ENCODE measurements at regions not wholly inside any gene's neighbourhood (a gene's known extent, or its start where the extent isn't known, plus 50 kb on each side); places are given as distances from the start of the nearest gene placed in this dataset.
"Not testable (repeated sequence)": the region's sequence is repeated elsewhere in the genome, so short reads cannot be mapped to it uniquely, and the experiment has no call there.

- no peak for DNase-seq (ENCODE audit: low read depth in 2 of 2)
Observed at GRCh38 chr3:187997946-187998561, 155.9 kb upstream of the LPP start.

GRCh38 chr3:187998611-187999010 is 155.3 kb upstream of the LPP start:
- no peak for DNase-seq (ENCODE audit: low read depth in 2 of 2)

- no peak for DNase-seq (ENCODE audit: low read depth in 2 of 2)
Observed at GRCh38 chr3:187999821-188000220, 154.1 kb upstream of the LPP start.

GRCh38 chr3:188000361-188000861 is 153.5 kb upstream of the LPP start:
- no peak for DNase-seq (ENCODE audit: low read depth in 2 of 2)

- DNase-seq (ENCODE audit: low read depth in 2 of 2): no peak
Observed at GRCh38 chr3:188001093-188001492, 152.9 kb upstream of the LPP start.

GRCh38 chr3:188001926-188002325 is 152.0 kb upstream of the LPP start:
- no peak for DNase-seq (ENCODE audit: low read depth in 2 of 2)

- no peak for DNase-seq (ENCODE audit: low read depth in 2 of 2)
Observed at GRCh38 chr3:188002626-188003138, 151.3 kb upstream of the LPP start.

- DNase-seq (ENCODE audit: low read depth in 2 of 2): no peak
Observed at GRCh38 chr3:188003188-188004171, 150.5 kb upstream of the LPP start.

- DNase-seq (ENCODE audit: low read depth in 2 of 2): no peak
Observed at GRCh38 chr3:188006726-188007393, 147.1 kb upstream of the LPP start.

- no peak for DNase-seq (ENCODE audit: low read depth in 2 of 2)
Observed at GRCh38 chr3:188007897-188008296, 146.1 kb upstream of the LPP start.

GRCh38 chr3:188008582-188009213 is 145.3 kb upstream of the LPP start:
- no peak for DNase-seq (ENCODE audit: low read depth in 2 of 2)

GRCh38 chr3:188010478-188010877 is 143.5 kb upstream of the LPP start:
- no peak for DNase-seq (ENCODE audit: low read depth in 2 of 2)

- DNase-seq (ENCODE audit: low read depth in 2 of 2): no peak
Observed at GRCh38 chr3:188019727-188020126, 134.2 kb upstream of the LPP start.

- DNase-seq (ENCODE audit: low read depth in 2 of 2): no peak
Observed at GRCh38 chr3:188021041-188021440, 132.9 kb upstream of the LPP start.

- no peak for DNase-seq (ENCODE audit: low read depth in 2 of 2)
Observed at GRCh38 chr3:188021502-188022040, 132.4 kb upstream of the LPP start.

GRCh38 chr3:188022902-188023301 is 131.1 kb upstream of the LPP start:
- DNase-seq (ENCODE audit: low read depth in 2 of 2): not testable (repeated sequence)

GRCh38 chr3:188025555-188025954 is 128.4 kb upstream of the LPP start:
- no peak for DNase-seq (ENCODE audit: low read depth in 2 of 2)

GRCh38 chr3:188026191-188026968 is 127.6 kb upstream of the LPP start:
- no peak for DNase-seq (ENCODE audit: low read depth in 2 of 2)

- no peak for DNase-seq (ENCODE audit: low read depth in 2 of 2)
Observed at GRCh38 chr3:188031121-188031520, 122.8 kb upstream of the LPP start.

GRCh38 chr3:188034989-188035388 is 119.0 kb upstream of the LPP start:
- no peak for DNase-seq (ENCODE audit: low read depth in 2 of 2)
